ENCODE measurements at regions not wholly inside any gene's neighbourhood (a gene's known extent, or its start where the extent isn't known, plus 50 kb on each side); places are given as distances from the start of the nearest gene placed in this dataset.

- H4K20me1 ChIP-seq (ENCODE audit: control insufficient read depth, insufficient read depth, low read depth, low read length) = no peaks in the 10 kb centered on the region
- H3K27me3 ChIP-seq (ENCODE audit: control insufficient read depth, low read length) = no peaks in the 10 kb centered on the region
- H3K9me2 ChIP-seq (replicated peaks; ENCODE audit: control insufficient read depth, low read length) = no peaks in the 10 kb centered on the region
- H3F3A ChIP-seq (ENCODE audit: control insufficient read depth, insufficient read depth) = no peaks in the 10 kb centered on the region
- no peak overlapping the region for H3K4me3 ChIP-seq (ENCODE audit: low read length)
- no peak overlapping the region for H3K4me2 ChIP-seq (ENCODE audit: low read length)
- no peaks in the 10 kb centered on the region for H3K9me3 ChIP-seq (ENCODE audit: control insufficient read depth, insufficient read depth, low read length)
- no peaks in the 10 kb centered on the region for H3K4me1 ChIP-seq (ENCODE audit: control insufficient read depth, low read length)
- TF ChIP-seq CTCF (IDR thresholded peaks at IDR 0.05; ENCODE audit: low read depth, low read length, poor library complexity, severe bottlenecking) = peak; percentile 35
- no peak for TF ChIP-seq EZH2phosphoT487 (IDR thresholded peaks at IDR 0.05; ENCODE audit: borderline replicate concordance, low read length)
- no peaks in the 10 kb centered on the region for H3K36me3 ChIP-seq (ENCODE audit: control insufficient read depth, low read length)
- H3K79me2 ChIP-seq (ENCODE audit: control insufficient read depth, low read length) = no peaks in the 10 kb centered on the region
- no peak overlapping the region for H3K27ac ChIP-seq (ENCODE audit: low read depth, low read length)
Measured at GRCh38 chr4:152045807-152046571, 285.2 kb upstream of the GATB start.

GRCh38 chr4:152045449-152045806, 284.6 kb upstream of the GATB start:
- no peak for TF ChIP-seq CTCF (IDR thresholded peaks at IDR 0.05; ENCODE audit: low read depth, low read length, poor library complexity, severe bottlenecking)
- TF ChIP-seq EZH2phosphoT487 (IDR thresholded peaks at IDR 0.05; ENCODE audit: borderline replicate concordance, low read length) = no peak
- Histone ChIP-seq H3K9me3 (ENCODE audit: control insufficient read depth, insufficient read depth, low read length) (no peaks in the 10 kb centered on the region), H3K27me3 (ENCODE audit: control insufficient read depth, low read length) (no peaks in the 10 kb centered on the region), H3K4me1 (ENCODE audit: control insufficient read depth, low read length) (no peaks in the 10 kb centered on the region), H3F3A (ENCODE audit: control insufficient read depth, insufficient read depth) (no peaks in the 10 kb centered on the region), H4K20me1 (ENCODE audit: control insufficient read depth, insufficient read depth, low read depth, low read length) (no peaks in the 10 kb centered on the region), H3K79me2 (ENCODE audit: control insufficient read depth, low read length) (no peaks in the 10 kb centered on the region), H3K4me3 (ENCODE audit: low read length) (no peak overlapping the region), H3K4me2 (ENCODE audit: low read length) (no peak overlapping the region), H3K36me3 (ENCODE audit: control insufficient read depth, low read length) (no peaks in the 10 kb centered on the region), H3K27ac (ENCODE audit: low read depth, low read length) (no peak overlapping the region), H3K9me2 (replicated peaks; ENCODE audit: control insufficient read depth, low read length) (no peaks in the 10 kb centered on the region)

- H3K27ac ChIP-seq (ENCODE audit: low read depth, low read length) = no peak overlapping the region
- H3K36me3 ChIP-seq (ENCODE audit: control insufficient read depth, low read length) = no peaks in the 10 kb centered on the region
- no peaks in the 10 kb centered on the region for H3K27me3 ChIP-seq (ENCODE audit: control insufficient read depth, low read length)
- no peaks in the 10 kb centered on the region for H3K9me2 ChIP-seq (replicated peaks; ENCODE audit: control insufficient read depth, low read length)
- no peak overlapping the region for H3K4me2 ChIP-seq (ENCODE audit: low read length)
- no peaks in the 10 kb centered on the region for H3K9me3 ChIP-seq (ENCODE audit: control insufficient read depth, insufficient read depth, low read length)
- TF ChIP-seq EZH2phosphoT487 (IDR thresholded peaks at IDR 0.05; ENCODE audit: borderline replicate concordance, low read length) = no peak
- no peak for TF ChIP-seq CTCF (IDR thresholded peaks at IDR 0.05; ENCODE audit: low read depth, low read length, poor library complexity, severe bottlenecking)
- H4K20me1 ChIP-seq (ENCODE audit: control insufficient read depth, insufficient read depth, low read depth, low read length) = no peaks in the 10 kb centered on the region
- no peaks in the 10 kb centered on the region for H3K79me2 ChIP-seq (ENCODE audit: control insufficient read depth, low read length)
- H3K4me1 ChIP-seq (ENCODE audit: control insufficient read depth, low read length) = no peaks in the 10 kb centered on the region
- H3F3A ChIP-seq (ENCODE audit: control insufficient read depth, insufficient read depth) = no peaks in the 10 kb centered on the region
- H3K4me3 ChIP-seq (ENCODE audit: low read length) = no peak overlapping the region
Measured at GRCh38 chr4:152044331-152045036, 283.7 kb upstream of the GATB start.

Measured in DOHH2 (cell line).